ENCODE measurements at regions not wholly inside any gene's neighbourhood (a gene's known extent, or its start where the extent isn't known, plus 50 kb on each side); places are given as distances from the start of the nearest gene placed in this dataset.

- WGBS, 3 donors, result 44 to 55% (median 46%) methylated on average over 5 of the region's 5 CpGs
- no peak for TF ChIP-seq CTCF (IDR thresholded peaks at IDR 0.05)
- H3K4me1 ChIP-seq, result no peaks in the 10 kb centered on the region
- H3K27ac ChIP-seq, result no peak overlapping the region
- intact Hi-C loops (cut with DNase I), result no loop called here
- no peaks in the 10 kb centered on the region for H3K27me3 ChIP-seq (ENCODE audit: insufficient read depth in 3 of 3, low read length in 2 of 3)
- no peaks in the 10 kb centered on the region for H3K36me3 ChIP-seq (ENCODE audit: insufficient read depth in 1 of 2, low read depth in 1 of 2)
- DNase-seq, result no peak
- no peak overlapping the region for H3K4me3 ChIP-seq
- no peak for ATAC-seq
- H3K9me3 ChIP-seq, result no peaks in the 10 kb centered on the region
Observed at GRCh38 chr2:501130-501529, 176.1 kb downstream of the TMEM18 start.

GRCh38 chr2:499726-500125 lies 177.5 kb downstream of the TMEM18 start:
- WGBS, 3 donors, result 78 to 86% (median 82%) methylated on average over 8 of the region's 8 CpGs
- no peaks in the 10 kb centered on the region for H3K27me3 ChIP-seq (ENCODE audit: insufficient read depth in 3 of 3, low read length in 2 of 3)

GRCh38 chr2:498493-499178 lies 178.6 kb downstream of the TMEM18 start:
- DNase-seq (no peak), ATAC-seq (no peak)
- Histone ChIP-seq H3K9me3 (no peaks in the 10 kb centered on the region), H3K4me3 (no peak overlapping the region), H3K27me3 (ENCODE audit: insufficient read depth in 3 of 3, low read length in 2 of 3) (no peaks in the 10 kb centered on the region), H3K36me3 (ENCODE audit: insufficient read depth in 1 of 2, low read depth in 1 of 2) (no peaks in the 10 kb centered on the region), H3K4me1 (no peaks in the 10 kb centered on the region), H3K27ac (no peak overlapping the region)
- WGBS, 3 donors, result 81 to 86% (median 82%) methylated on average over 10 of the region's 10 CpGs
- TF ChIP-seq CTCF (IDR thresholded peaks at IDR 0.05), result no peak
- intact Hi-C loops (cut with DNase I), result no loop called here

More at GRCh38 chr2:499726-500125, 177.5 kb downstream of the TMEM18 start:
- Histone ChIP-seq H3K36me3 (ENCODE audit: insufficient read depth in 1 of 2, low read depth in 1 of 2) (no peaks in the 10 kb centered on the region), H3K4me1 (no peaks in the 10 kb centered on the region), H3K9me3 (no peaks in the 10 kb centered on the region), H3K4me3 (no peak overlapping the region), H3K27ac (no peak overlapping the region)
- DNase-seq (no peak), ATAC-seq (no peak)
- no peak for TF ChIP-seq CTCF (IDR thresholded peaks at IDR 0.05)
- intact Hi-C loops (cut with DNase I), result no loop called here

- ATAC-seq, result no peak
- Histone ChIP-seq H3K27ac (no peak overlapping the region), H3K4me3 (no peak overlapping the region), H3K27me3 (ENCODE audit: insufficient read depth in 3 of 3, low read length in 2 of 3) (no peaks in the 10 kb centered on the region), H3K36me3 (ENCODE audit: insufficient read depth in 1 of 2, low read depth in 1 of 2) (no peaks in the 10 kb centered on the region), H3K9me3 (no peaks in the 10 kb centered on the region), H3K4me1 (no peaks in the 10 kb centered on the region)
- WGBS, 3 donors, result 50 to 57% (median 55%) methylated on average over 9 of the region's 9 CpGs
- TF ChIP-seq CTCF (IDR thresholded peaks at IDR 0.05), result no peak
- no peak for DNase-seq
- intact Hi-C loops (cut with DNase I), result no loop called here
Observed at GRCh38 chr2:497770-498492, 179.3 kb downstream of the TMEM18 start.
